WERI-Rb-1 (cell line): ENCODE measurements at regions not wholly inside any gene's neighbourhood (a gene's known extent, or its start where the extent isn't known, plus 50 kb on each side); places are given as distances from the start of the nearest gene placed in this dataset.

Experiments
- DNase-seq: peaks from one replicate; pipeline ENCODE4 v3.0.0-alpha.2; 2020
- H3K27ac ChIP-seq: fragments of 250-450 bp; sonication (Bioruptor Pico); 2 replicates; pipeline ENCODE4 v1.5.1; 2020; ENCODE audit warnings: mild to moderate bottlenecking, moderate library complexity
- H3K27me3 ChIP-seq: fragments of 250-450 bp; sonication (Bioruptor Pico); 2 replicates; pipeline ENCODE4 v1.5.1; 2021; ENCODE audit warnings: mild to moderate bottlenecking, low read depth, moderate library complexity; ENCODE audit not compliant: insufficient read depth, severe bottlenecking
- H3K36me3 ChIP-seq: fragments of 250-450 bp; sonication (Bioruptor Pico); 2 replicates; pipeline ENCODE4 v1.5.1; 2020; ENCODE audit warnings: mild to moderate bottlenecking, moderate library complexity
- H3K4me3 ChIP-seq: 2 replicates; pipeline ENCODE4 v1.5.1; 2011; ENCODE audit warnings: low read depth, mild to moderate bottlenecking, control low read depth, low read length
- H3K9me3 ChIP-seq: fragments of 250-450 bp; sonication (Bioruptor Pico); 2 replicates; pipeline ENCODE4 v1.5.1; 2021; ENCODE audit warnings: mild to moderate bottlenecking, moderate library complexity; ENCODE audit not compliant: severe bottlenecking
- TF ChIP-seq, protein P1 (sequence below): IDR thresholded peaks from 2 replicates; pipeline ENCODE4 v1.5.1; 2011; ENCODE audit warnings: low read depth, mild to moderate bottlenecking, control low read depth, inconsistent platforms, low read length

DNA sequence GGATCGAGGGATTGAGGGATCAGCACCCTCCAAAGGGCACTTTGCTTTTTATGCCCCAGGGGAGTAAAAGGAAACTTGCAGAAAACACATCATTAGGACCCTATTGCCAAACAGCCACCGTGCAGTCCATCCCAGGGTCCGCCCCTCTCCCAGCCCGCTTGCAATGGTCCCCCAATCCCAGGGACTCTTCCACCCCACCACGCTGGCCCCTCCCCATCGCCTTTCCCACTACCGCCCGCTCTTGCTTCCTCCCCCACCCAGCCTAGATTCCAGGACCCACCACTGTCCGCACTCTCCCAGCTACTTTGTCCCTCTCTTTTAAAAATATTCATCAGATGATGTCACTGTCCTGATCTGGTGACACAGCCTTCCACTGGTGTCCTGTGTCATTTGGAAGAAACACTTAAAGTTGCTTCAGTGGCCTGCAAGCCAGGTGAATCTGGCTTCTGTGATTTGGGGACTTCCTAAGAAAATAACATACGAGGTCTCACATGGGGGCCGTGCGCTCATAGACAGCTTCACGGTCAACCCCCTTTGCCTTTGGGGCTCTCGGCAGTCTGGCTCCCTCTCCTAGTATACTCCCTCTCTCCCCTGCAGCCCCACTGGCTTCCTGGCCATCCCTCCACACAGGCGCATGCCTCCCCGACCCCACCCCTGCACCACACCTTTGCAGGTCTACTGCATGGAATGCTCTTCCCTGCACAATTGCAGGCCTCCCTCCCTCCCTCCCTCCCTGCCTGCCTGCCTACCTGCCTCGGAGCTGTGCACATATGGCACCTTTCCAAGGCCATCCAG, 127.9 kb downstream of the RBFOX3 start:
- DNase-seq = no peak
- peaks cover 39% of the 10 kb centered on the region for H3K36me3 ChIP-seq
- no peak overlapping the region for H3K4me3 ChIP-seq
- no peaks in the 10 kb centered on the region for H3K9me3 ChIP-seq
- TF ChIP-seq, protein P1, sequence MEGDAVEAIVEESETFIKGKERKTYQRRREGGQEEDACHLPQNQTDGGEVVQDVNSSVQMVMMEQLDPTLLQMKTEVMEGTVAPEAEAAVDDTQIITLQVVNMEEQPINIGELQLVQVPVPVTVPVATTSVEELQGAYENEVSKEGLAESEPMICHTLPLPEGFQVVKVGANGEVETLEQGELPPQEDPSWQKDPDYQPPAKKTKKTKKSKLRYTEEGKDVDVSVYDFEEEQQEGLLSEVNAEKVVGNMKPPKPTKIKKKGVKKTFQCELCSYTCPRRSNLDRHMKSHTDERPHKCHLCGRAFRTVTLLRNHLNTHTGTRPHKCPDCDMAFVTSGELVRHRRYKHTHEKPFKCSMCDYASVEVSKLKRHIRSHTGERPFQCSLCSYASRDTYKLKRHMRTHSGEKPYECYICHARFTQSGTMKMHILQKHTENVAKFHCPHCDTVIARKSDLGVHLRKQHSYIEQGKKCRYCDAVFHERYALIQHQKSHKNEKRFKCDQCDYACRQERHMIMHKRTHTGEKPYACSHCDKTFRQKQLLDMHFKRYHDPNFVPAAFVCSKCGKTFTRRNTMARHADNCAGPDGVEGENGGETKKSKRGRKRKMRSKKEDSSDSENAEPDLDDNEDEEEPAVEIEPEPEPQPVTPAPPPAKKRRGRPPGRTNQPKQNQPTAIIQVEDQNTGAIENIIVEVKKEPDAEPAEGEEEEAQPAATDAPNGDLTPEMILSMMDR = no peak
- no peaks in the 10 kb centered on the region for H3K27me3 ChIP-seq
- no peak overlapping the region for H3K27ac ChIP-seq

DNA sequence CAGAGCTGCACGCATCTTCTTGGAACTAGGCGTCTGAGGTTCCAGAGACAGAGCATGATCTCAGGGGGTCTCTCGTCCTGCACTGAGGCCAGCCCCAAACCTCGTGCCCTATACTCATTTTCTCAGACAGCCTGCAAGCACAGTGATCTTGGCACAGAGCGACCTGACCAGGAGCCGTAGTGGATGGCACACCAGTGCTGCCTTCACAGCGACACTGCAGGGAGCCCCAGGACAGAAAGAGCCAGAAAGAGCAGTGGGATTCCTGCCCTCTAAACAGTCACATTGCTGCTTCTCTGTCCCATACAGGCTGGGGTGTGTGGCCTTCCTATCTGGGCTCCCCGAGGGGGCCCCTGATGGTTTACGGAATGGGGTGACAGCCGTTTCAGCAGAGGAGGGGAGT, 131.0 kb downstream of the RBFOX3 start:
- DNase-seq = no peak
- no peak overlapping the region for H3K4me3 ChIP-seq
- H3K9me3 ChIP-seq = no peaks in the 10 kb centered on the region
- TF ChIP-seq, protein P1 = no peak
- H3K36me3 ChIP-seq = peaks cover 43% of the 10 kb centered on the region
- no peak overlapping the region for H3K27ac ChIP-seq
- no peaks in the 10 kb centered on the region for H3K27me3 ChIP-seq

DNA sequence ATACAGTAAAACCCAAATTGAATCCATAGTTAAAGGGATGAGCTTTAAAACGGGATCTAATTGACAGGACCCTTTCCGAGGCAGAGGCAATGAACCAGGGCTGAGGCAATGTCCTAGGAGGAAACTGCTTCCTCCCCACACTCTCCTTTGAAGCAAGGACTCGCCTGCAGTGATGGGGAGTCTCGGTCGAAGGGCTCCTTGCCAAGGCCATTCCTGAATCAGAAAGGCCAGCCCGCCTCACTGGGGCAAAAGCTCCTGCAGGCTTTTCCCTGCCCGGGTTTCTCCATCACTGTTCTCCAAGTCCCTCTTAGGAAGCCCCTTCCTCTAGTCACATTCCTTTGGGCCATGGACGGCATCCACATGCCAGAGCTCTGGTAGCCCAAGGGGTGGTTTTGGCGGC, 132.0 kb downstream of the RBFOX3 start:
- Histone ChIP-seq H3K27me3 (no peaks in the 10 kb centered on the region), H3K4me3 (no peak overlapping the region), H3K27ac (no peak overlapping the region), H3K9me3 (no peaks in the 10 kb centered on the region), H3K36me3 (peaks cover 43% of the 10 kb centered on the region)
- TF ChIP-seq, protein P1 = no peak
- DNase-seq = no peak

DNA sequence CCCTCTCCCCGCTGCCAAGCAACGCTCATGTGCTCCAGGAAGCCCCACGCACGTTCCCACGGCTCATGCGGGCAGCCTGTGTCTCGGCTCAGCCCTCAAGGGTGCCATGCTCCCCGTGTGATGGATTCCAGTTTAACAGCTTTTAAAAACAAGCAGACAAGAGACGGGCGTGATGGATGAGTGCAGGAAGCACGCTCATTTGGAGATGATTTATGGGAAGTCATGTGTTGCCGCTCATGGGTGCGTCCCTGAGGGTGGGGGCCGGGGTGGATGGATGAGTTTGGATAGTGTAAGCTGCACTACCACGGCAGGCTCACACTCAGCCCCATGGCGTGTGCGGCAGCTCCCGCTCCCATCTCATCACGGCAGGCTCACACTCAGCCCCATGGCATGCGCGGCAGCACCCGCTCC, 132.8 kb downstream of the RBFOX3 start:
- no peak overlapping the region for H3K27ac ChIP-seq
- TF ChIP-seq, protein P1 = no peak
- peaks cover 43% of the 10 kb centered on the region for H3K36me3 ChIP-seq
- H3K27me3 ChIP-seq = no peaks in the 10 kb centered on the region
- no peak overlapping the region for H3K4me3 ChIP-seq
- no peaks in the 10 kb centered on the region for H3K9me3 ChIP-seq
- no peak for DNase-seq

DNA sequence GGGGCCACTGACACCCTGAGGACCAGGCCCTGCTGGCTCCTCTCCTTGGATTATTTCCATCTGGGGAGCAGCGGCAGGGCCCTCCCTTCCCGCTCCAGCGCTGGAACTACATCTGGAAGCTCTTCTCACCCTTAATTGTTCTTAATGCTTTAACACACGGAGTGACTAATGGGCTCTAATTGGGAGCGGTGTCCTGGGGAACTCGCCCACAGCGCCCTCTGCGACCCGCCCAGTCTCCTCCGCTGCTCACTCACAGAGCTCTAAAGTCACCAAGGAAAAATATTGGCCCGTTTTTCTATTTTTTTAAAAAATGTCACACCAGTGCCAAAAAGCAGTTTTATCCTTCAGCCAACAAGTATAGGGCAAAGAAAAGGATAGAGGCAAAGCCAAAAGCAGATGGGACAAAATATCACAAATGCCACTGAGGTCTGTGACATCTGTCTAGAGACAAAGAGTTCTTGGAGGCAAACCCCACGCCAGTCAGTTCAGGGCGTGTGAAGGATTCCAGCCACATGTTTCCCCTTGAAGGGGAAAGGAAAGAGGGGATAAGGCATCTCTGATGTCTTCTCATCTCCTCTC, 134.7 kb downstream of the RBFOX3 start:
- TF ChIP-seq, protein P1 = no peak
- no peak for DNase-seq
- H3K9me3 ChIP-seq = no peaks in the 10 kb centered on the region
- no peak overlapping the region for H3K27ac ChIP-seq
- no peak overlapping the region for H3K4me3 ChIP-seq
- H3K27me3 ChIP-seq = no peaks in the 10 kb centered on the region
- H3K36me3 ChIP-seq = peaks cover 37% of the 10 kb centered on the region
